ENCODE measurements at regions not wholly inside any gene's neighbourhood (a gene's known extent, or its start where the extent isn't known, plus 50 kb on each side); places are given as distances from the start of the nearest gene placed in this dataset.

DNA sequence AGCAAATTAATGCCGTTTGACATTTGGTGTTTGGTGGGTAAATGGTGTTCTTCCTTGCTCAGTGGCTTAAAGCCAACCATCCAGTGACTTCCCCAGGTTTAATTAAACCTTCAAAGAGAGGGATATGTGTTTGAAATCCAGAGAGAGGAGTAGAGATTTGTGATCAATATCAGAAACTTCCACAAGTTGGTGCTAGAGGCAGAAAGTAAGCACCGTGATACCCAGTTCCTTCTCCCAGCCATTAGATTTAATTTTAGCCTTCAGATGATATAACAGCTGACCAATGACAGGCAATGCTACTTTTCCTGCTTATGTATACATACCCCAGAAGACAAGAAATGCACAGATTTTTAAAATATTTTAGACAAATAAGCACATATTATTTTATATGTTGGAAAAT, 398.5 kb downstream of the CDH2 start:
- no TSS peak for BruUV-seq (replicated peaks)
- in situ Hi-C loops (cut with MboI; ENCODE audit: low sequenced_read_pairs): no loop called here
- intact Hi-C loops (cut with micrococcal nuclease): loop anchor here (1.0 kb wide), 1 partner anchor 411 kb away; no protein-coding TSS in a partner anchor
- no peak overlapping the region for H3K4me3 ChIP-seq (ENCODE audit: insufficient read depth, low read depth, low read length)
- no peak overlapping the region for H2BK20ac ChIP-seq (ENCODE audit: low read depth, low read length)
- H4K20me1 ChIP-seq (ENCODE audit: insufficient read depth, low read length): no peaks in the 10 kb centered on the region
- no peak overlapping the region for H2BK120ac ChIP-seq (ENCODE audit: low read depth, low read length)
- ATAC-seq (ENCODE audit: low read depth) (no peak), DNase-seq (peak; percentile 17)
- ChIA-PET POLR2A (ENCODE audit: unreplicated experiment) (no interaction called here), CTCF (interaction anchor here (1.1 kb wide), 1 partner anchor 11 kb away, joined by 3 read pairs; no protein-coding TSS in a partner anchor)
- no peaks in the 10 kb centered on the region; the same call in 1 of the 2 replicates for H3K27me3 ChIP-seq (ENCODE audit: control insufficient read depth, insufficient read depth, low read length)
- H2AK5ac ChIP-seq (ENCODE audit: low read depth, low read length): no peak overlapping the region
- no peak overlapping the region for H2AK9ac ChIP-seq (replicated peaks; ENCODE audit: low read depth, low read length, poor library complexity)
- H3K9me3 ChIP-seq (ENCODE audit: control insufficient read depth, insufficient read depth, low read length): no peaks in the 10 kb centered on the region
- H3K9ac ChIP-seq (ENCODE audit: low read depth, low read length): no peak overlapping the region
- H3K14ac ChIP-seq (replicated peaks; ENCODE audit: low read depth, low read length): no peak overlapping the region
- H3K79me1 ChIP-seq (ENCODE audit: low read depth in 1 of 2, low read length in 2 of 2): no peaks in the 10 kb centered on the region
- no peak overlapping the region for H3K27ac ChIP-seq (ENCODE audit: insufficient read depth, low read length)
- H3K4me1 ChIP-seq (ENCODE audit: control insufficient read depth, insufficient read depth, low read length): no peaks in the 10 kb centered on the region
- no peak overlapping the region for H4K5ac ChIP-seq (ENCODE audit: low read depth, low read length)
- H4K8ac ChIP-seq (ENCODE audit: low read depth in 2 of 2, low read length in 2 of 2): no peak overlapping the region
- no peak overlapping the region for H3K23ac ChIP-seq (ENCODE audit: low read depth, low read length)
- H3K4me2 ChIP-seq (ENCODE audit: low read depth, low read length): no peak overlapping the region
- H3K36me3 ChIP-seq (ENCODE audit: control insufficient read depth, insufficient read depth, low read length): no peaks in the 10 kb centered on the region
- H2BK15ac ChIP-seq (ENCODE audit: low read depth, low read length): no peak overlapping the region
- no peak overlapping the region for H3K18ac ChIP-seq (ENCODE audit: low read depth, low read length)
- no peak overlapping the region for H3K4ac ChIP-seq (ENCODE audit: low read depth, low read length)
- no peak overlapping the region for H2AFZ ChIP-seq (replicated peaks; ENCODE audit: low read length, poor library complexity)
- dilution Hi-C loops (cut with HindIII; ENCODE audit: low sequenced_read_pairs, unreplicated experiment): no loop called here
- H3K56ac ChIP-seq (ENCODE audit: extremely low read depth, insufficient read depth, low read length): no peak overlapping the region
- no peak overlapping the region for H2BK5ac ChIP-seq (ENCODE audit: low read depth, low read length, poor library complexity, severe bottlenecking)
- WGBS, 2 experiments (ENCODE audit: extremely low coverage in 2 of 2, insufficient read length in 1 of 2): no CpG with 5 or more reads among the region's 2 CpGs
- TF ChIP-seq RCOR1 (IDR thresholded peaks at IDR 0.05; ENCODE audit: insufficient replicate concordance, low read length) (no peak), RAD21 (IDR thresholded peaks at IDR 0.05; ENCODE audit: low read length) (peak; percentile 62), SMC3 (IDR thresholded peaks at IDR 0.05; ENCODE audit: low read depth, low read length) (peak; percentile 36)
- TF ChIP-seq, protein P1, sequence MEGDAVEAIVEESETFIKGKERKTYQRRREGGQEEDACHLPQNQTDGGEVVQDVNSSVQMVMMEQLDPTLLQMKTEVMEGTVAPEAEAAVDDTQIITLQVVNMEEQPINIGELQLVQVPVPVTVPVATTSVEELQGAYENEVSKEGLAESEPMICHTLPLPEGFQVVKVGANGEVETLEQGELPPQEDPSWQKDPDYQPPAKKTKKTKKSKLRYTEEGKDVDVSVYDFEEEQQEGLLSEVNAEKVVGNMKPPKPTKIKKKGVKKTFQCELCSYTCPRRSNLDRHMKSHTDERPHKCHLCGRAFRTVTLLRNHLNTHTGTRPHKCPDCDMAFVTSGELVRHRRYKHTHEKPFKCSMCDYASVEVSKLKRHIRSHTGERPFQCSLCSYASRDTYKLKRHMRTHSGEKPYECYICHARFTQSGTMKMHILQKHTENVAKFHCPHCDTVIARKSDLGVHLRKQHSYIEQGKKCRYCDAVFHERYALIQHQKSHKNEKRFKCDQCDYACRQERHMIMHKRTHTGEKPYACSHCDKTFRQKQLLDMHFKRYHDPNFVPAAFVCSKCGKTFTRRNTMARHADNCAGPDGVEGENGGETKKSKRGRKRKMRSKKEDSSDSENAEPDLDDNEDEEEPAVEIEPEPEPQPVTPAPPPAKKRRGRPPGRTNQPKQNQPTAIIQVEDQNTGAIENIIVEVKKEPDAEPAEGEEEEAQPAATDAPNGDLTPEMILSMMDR (conservative IDR thresholded peaks at IDR 0.05; ENCODE audit: low read depth, low read length): peak; percentile 51
- TF ChIP-seq, protein P2, sequence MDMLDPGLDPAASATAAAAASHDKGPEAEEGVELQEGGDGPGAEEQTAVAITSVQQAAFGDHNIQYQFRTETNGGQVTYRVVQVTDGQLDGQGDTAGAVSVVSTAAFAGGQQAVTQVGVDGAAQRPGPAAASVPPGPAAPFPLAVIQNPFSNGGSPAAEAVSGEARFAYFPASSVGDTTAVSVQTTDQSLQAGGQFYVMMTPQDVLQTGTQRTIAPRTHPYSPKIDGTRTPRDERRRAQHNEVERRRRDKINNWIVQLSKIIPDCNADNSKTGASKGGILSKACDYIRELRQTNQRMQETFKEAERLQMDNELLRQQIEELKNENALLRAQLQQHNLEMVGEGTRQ (IDR thresholded peaks at IDR 0.05; ENCODE audit: low read depth, low read length): no peak
- H3K9me1 ChIP-seq (ENCODE audit: insufficient read depth, low read length): no peaks in the 10 kb centered on the region
- no peak overlapping the region for H4K91ac ChIP-seq (ENCODE audit: insufficient read depth, low read depth, low read length)
